Heart right ventricle (tissue), 16 donors: ENCODE measurements at regions not wholly inside any gene's neighbourhood (a gene's known extent, or its start where the extent isn't known, plus 50 kb on each side); places are given as distances from the start of the nearest gene placed in this dataset.

Experiments used
- ATAC-seq, 8 donors: fragments of 200-7000 bp; cut with Tn5 transposase; one replicate each; pipeline ENCODE4 v1.9.1; 2020; ENCODE audit warnings: mild to moderate bottlenecking in 8 of 8, moderate library complexity in 8 of 8, moderate number of reproducible peaks in 1 of 8
- DNase-seq, 2 donors: peaks; one replicate each; pipeline ENCODE4 v3.0.0-alpha.2; 2020
- H3K27ac ChIP-seq, 10 donors: fragments of 200-600 bp; sonication (generic) in 2 of 10; one replicate each; pipeline versions ENCODE4 v1.5.0 to v1.8.0; 2020 to 2022; ENCODE audit warnings: mild to moderate bottlenecking in 3 of 10
- H3K27me3 ChIP-seq, 7 donors: fragments of 200-600 bp; one replicate each; pipeline ENCODE4 v1.8.0; 2021 to 2022; ENCODE audit warnings: mild to moderate bottlenecking in 2 of 7
- H3K36me3 ChIP-seq, 9 donors: fragments of 200-600 bp; sonication (generic) in 1 of 9; one replicate each; pipeline versions ENCODE4 v1.5.0 to v1.8.0; 2020 to 2022; ENCODE audit warnings: mild to moderate bottlenecking in 2 of 9
- H3K4me1 ChIP-seq, 9 donors: fragments of 200-600 bp; sonication (generic) in 1 of 9; one replicate each; pipeline versions ENCODE4 v1.5.0 to v1.8.0; 2020 to 2022; ENCODE audit warnings: mild to moderate bottlenecking in 4 of 9
- H3K4me3 ChIP-seq, 10 donors: fragments of 200-600 bp; sonication (generic) in 2 of 10; one replicate each; pipeline versions ENCODE4 v1.5.0 to v1.8.0; 2020 to 2022; ENCODE audit warnings: mild to moderate bottlenecking in 7 of 10, moderate library complexity in 2 of 10
- H3K9me3 ChIP-seq, 11 donors: fragments of 200-600 bp in 10 of 11; sonication (generic) in 2 of 11; one replicate each; pipeline versions ENCODE4 v1.5.0 to v1.8.0; 2013 to 2022; ENCODE audit warnings: mild to moderate bottlenecking in 2 of 11, control low read depth in 1 of 11, moderate library complexity in 1 of 11
- CTCF ChIP-seq, 9 donors: fragments of 200-600 bp; sonication (generic) in 2 of 9; IDR thresholded peaks; one replicate each; pipeline versions ENCODE4 v1.5.0 to v1.8.0; 2021 to 2022; ENCODE audit warnings: antibody characterized with exemption in 9 of 9, mild to moderate bottlenecking in 5 of 9, moderate library complexity in 1 of 9
- WGBS, 2 donors: extraction: QIAGEN DNeasy Blood & Tissue Kit; methylation state at CpG; one replicate each; pipeline ENCODE4 v1.1.7; 2013; ENCODE audit warnings: inconsistent platforms in 1 of 2; 5-methylcytosine and 5-hydroxymethylcytosine counted together
- intact Hi-C, 10 donors: fragments of 100-400 bp; cut with DNase I; formaldehyde crosslinking; loops; one replicate each; pipeline versions ENCODE4 v1.11.1 to v1.14.2; 2022
- donor health status: Arrhythmogenic right ventricular cardiomyopathy.
- donor health status: ischemic (EF 13 %, LVEDD 7.1; RV severe dilation, severe dysfunction).
- donor health status: healthy with polysubstance abuse.
- donor health status: DM: no; HTN: yes; CAD: no.
- donor health status: DM: no; HTN: no; CAD: no.
- donor health status: ischemic (EF 25% LVEDD 6.9; RV normal size, moderate dysfunction).
- donor health status: ischemic (EF 25% LVEDD 5.7; RV mildly dilated, moderate dysfunction).
- donor health status: healthy.
- donor health status: DM: yes; HTN: yes; CAD: no.
- donor health status: Ischemic cardiomyopathy.
- donor health status: ischemic (EF 35%, LVEDD 5.7; RV mildly dilated, moderate dysfunction).
- donor health status: nonischemic (EF 11% LVEDD 7.7; RV severe dilation, severe dysfunction).
- donor health status: DM: yes; HTN: yes; CAD: no.
- donor health status: PGD.
- donor health status: ischemic (EF 29% LVEDD 5.4; RV normal size, mild dysfunction).
- donor health status: nonischemic (EF 23%, LVEDD 6.1; RV moderate dilation, normal function).

- WGBS, 2 donors: 85% methylated on average over 11 of the region's 11 CpGs
- intact Hi-C loops: no loop called here
- Histone ChIP-seq H3K36me3 (no peaks in the 10 kb centered on the region), H3K9me3 (peaks cover 0 to 36% (median 6%) of the 10 kb centered on the region in 11 donors), H3K27me3 (no peaks in the 10 kb centered on the region), H3K4me1 (no peaks in the 10 kb centered on the region), H3K27ac (no peak overlapping the region), H3K4me3 (no peak overlapping the region)
- ATAC-seq: no peak
- no peak for TF ChIP-seq CTCF (IDR thresholded peaks at IDR 0.05)
- no peak for DNase-seq
These were observed 362.8 kb upstream of the FOXK1 start for GRCh38 chr7:4319280-4319679.

GRCh38 chr7:4325732-4326131, 356.4 kb upstream of the FOXK1 start:
- Histone ChIP-seq H3K36me3 (no peaks in the 10 kb centered on the region), H3K4me3 (no peak overlapping the region), H3K4me1 (no peaks in the 10 kb centered on the region), H3K9me3 (peaks cover 0 to 22% (median 3%) of the 10 kb centered on the region in 11 donors), H3K27ac (no peak overlapping the region), H3K27me3 (peaks cover 0 to 8% (median 0%) of the 10 kb centered on the region in 7 donors)
- 81 to 88% methylated on average over 8 of the region's 8 CpGs for WGBS, 2 donors
- no peak for ATAC-seq
- DNase-seq: no peak
- intact Hi-C loops: no loop called here
- no peak for TF ChIP-seq CTCF (IDR thresholded peaks at IDR 0.05)

- H3K4me1 ChIP-seq: no peaks in the 10 kb centered on the region
- TF ChIP-seq CTCF (IDR thresholded peaks at IDR 0.05): no peak
- H3K27me3 ChIP-seq: peaks cover 0 to 8% (median 0%) of the 10 kb centered on the region in 7 donors
- WGBS, 2 donors: 88 to 93% methylated on average over 8 of the region's 8 CpGs
- intact Hi-C loops: no loop called here
- peaks cover 0 to 2% (median 0%) of the 10 kb centered on the region in 11 donors for H3K9me3 ChIP-seq
- no peak for DNase-seq
- H3K4me3 ChIP-seq: no peak overlapping the region
- H3K36me3 ChIP-seq: no peaks in the 10 kb centered on the region
- no peak for ATAC-seq
- H3K27ac ChIP-seq: no peak overlapping the region
These were observed 350.4 kb upstream of the FOXK1 start for GRCh38 chr7:4331711-4332110.

- 85 to 89% methylated on average over 7 of the region's 7 CpGs for WGBS, 2 donors
- H3K36me3 ChIP-seq: no peaks in the 10 kb centered on the region
These were observed 343.5 kb upstream of the FOXK1 start for GRCh38 chr7:4338556-4338955.

More at GRCh38 chr7:4338556-4338955, 343.5 kb upstream of the FOXK1 start:
- peaks cover 0 to 10% (median 0%) of the 10 kb centered on the region in 11 donors for H3K9me3 ChIP-seq
- DNase-seq: no peak
- no peak for TF ChIP-seq CTCF (IDR thresholded peaks at IDR 0.05)
- no peak for ATAC-seq
- H3K27me3 ChIP-seq: no peaks in the 10 kb centered on the region
- no peaks in the 10 kb centered on the region for H3K4me1 ChIP-seq
- no peak overlapping the region for H3K4me3 ChIP-seq
- intact Hi-C loops: no loop called here
- no peak overlapping the region for H3K27ac ChIP-seq
